HG03521 (cell line): ENCODE measurements at regions not wholly inside any gene's neighbourhood (a gene's known extent, or its start where the extent isn't known, plus 50 kb on each side); places are given as distances from the start of the nearest gene placed in this dataset.

Source experiments
- ATAC-seq: cut with Tn5 transposase; IDR thresholded peaks from one replicate; pipeline ENCODE4 v1.9.1; 2021; ENCODE audit warnings: mild to moderate bottlenecking, moderate library complexity; ENCODE audit not compliant: unreplicated experiment

- ATAC-seq, result no peak
These were observed 93.8 kb upstream of the HDAC9 start for GRCh38 chr7:18401757-18402156.

DNA sequence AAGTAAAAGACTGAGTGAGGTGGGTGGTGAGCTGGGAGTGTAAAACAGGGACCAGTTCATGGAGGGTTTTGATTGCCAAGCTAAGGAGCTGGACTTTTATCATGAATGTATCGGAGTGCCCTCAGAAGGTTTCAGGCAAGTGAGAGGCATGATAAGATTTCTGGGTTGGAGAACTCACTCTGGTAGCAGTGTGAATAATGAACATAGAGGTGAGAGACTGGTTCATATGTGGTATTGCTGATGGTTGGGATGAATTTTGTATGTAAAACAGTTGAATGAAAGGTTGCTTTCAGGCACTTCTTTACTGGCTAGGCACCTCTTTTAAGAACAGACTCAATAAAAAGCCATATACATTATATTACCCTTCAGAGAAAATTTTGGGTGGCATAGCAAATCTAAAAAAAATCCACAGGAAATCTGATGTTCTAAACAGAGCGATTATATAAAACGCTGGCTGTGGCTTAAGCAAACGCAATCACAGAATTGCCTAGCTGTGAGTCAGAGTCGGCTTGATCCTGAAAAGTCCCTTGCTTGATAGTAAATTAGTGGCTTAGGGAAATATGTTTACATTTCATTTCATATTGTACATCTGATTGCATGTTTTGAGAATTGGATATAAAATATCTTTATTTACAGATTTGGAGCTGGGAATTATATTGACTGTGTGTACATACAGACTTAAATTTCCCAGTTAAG, 92.9 kb upstream of the HDAC9 start:
- ATAC-seq, result no peak

GRCh38 chr7:18405726-18406125, 89.8 kb upstream of the HDAC9 start:
- no peak for ATAC-seq

- ATAC-seq, result no peak
These were observed 88.2 kb upstream of the HDAC9 start for GRCh38 chr7:18407385-18407784.

DNA sequence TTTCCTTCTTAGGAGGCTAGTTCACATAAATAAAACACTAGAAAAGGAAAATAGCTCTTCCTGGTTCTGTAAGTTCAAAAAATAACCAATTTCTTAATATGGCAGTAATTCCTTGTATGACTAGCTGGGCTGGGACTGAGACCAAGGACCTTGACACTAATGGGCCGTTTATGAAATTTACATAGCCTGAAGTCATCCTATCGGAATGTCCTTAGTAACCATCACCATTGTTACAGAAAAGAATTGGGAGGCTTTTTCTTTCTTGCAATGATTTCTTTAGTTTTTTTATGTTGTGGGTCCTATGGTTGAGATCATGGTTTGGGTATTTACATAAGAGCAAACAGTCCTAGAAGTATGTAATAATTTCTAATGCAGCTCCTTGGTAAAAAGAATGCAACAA, 87.1 kb upstream of the HDAC9 start:
- no peak for ATAC-seq

- ATAC-seq, result no peak
These were observed 86.7 kb upstream of the HDAC9 start for GRCh38 chr7:18408868-18409267.

DNA sequence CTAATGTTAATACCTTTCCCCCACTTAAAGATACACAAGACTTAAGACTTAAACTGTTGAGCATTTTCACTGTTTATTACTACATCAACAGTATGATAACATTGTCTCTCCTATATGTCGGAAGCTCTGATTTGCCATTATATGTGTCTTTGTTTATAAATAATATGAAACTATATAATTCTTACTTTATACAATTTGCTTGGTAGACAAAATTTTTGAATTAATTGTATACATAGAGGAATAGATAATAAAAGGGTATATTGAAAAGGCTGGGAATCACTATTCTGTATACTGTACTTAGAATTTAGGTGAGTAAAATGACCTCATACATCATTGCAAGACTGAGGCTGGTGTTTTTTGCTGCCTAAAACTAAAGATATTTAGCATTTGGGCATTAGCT, 82.1 kb upstream of the HDAC9 start:
- ATAC-seq, result no peak

GRCh38 chr7:18414885-18415284, 80.7 kb upstream of the HDAC9 start:
- no peak for ATAC-seq

DNA sequence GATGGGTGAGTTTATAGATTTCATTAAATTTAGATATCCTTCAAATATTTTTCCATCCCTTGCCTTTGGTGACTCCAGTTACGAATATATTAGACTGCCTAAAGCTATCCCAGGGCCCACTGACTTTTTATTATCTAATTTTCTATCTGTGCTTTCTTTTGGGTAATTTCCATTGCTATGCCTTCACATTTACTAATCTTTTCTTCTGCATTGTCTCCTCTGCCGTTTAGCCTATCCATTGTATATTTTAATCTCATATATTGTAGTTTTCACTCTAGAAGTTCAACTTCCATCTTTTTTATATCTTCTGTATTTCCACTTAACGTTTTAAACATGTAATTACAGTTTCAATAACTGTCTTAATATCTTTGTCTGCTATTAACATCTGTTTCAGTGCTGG, 78.6 kb upstream of the HDAC9 start:
- ATAC-seq, result no peak

- no peak for ATAC-seq
These were observed 76.1 kb upstream of the HDAC9 start for GRCh38 chr7:18419456-18419855.

DNA sequence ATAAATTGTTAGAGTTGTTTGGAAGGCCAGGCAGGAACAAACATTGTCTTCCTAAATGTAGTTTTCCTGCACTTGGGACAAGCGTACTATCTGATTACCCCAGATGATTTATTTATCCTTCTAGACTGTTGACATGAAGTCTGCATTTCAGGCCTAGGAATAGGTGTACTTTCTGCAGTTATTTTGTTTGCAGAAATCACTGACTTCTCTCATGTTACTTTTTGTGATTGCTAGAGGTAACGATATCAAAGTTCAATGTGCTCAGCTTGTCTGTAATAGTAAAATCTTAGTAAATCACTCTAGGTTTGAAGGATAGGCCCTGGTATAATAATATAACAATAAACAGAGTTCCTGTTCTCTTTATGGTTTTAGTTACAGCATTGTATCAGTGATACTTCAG, 75.4 kb upstream of the HDAC9 start:
- ATAC-seq, result no peak

GRCh38 chr7:18420748-18421147, 74.8 kb upstream of the HDAC9 start:
- no peak for ATAC-seq

GRCh38 chr7:18421297-18422002, 74.1 kb upstream of the HDAC9 start:
- ATAC-seq, result peak; percentile 55

GRCh38 chr7:18425227-18425626, 70.3 kb upstream of the HDAC9 start:
- ATAC-seq, result no peak

- ATAC-seq, result no peak
These were observed 69.6 kb upstream of the HDAC9 start for GRCh38 chr7:18425838-18426445.

DNA sequence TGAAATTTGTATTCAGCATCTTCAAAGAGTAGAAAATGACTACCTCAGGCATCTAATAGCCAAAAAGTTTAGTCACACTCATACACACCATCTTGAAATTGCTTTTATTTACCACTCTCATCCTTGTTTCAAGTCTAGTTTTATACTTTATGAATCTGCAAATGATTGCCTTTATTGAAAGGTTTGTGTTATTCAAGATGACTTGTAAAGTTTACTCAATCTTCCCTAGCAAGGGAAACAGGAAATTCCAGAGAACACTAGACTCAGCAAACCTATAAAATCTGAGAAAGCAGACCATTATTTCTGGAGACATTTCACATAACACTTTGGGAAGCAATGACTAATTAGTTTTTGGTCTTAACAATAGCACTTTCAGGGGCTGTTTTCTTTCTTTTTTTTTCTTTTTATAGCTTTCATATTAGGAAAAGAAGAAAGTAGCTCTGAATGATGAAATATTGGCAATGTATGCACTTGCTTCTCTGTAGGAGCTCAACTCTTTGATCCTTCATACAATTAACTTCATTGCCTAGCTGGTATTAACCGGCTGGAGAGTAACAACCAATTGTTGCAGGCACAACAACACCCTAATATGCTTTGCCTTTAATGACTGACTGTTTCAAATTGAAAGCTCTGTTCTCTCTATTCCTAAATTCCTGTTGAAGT, 68.9 kb upstream of the HDAC9 start:
- no peak for ATAC-seq

GRCh38 chr7:18429547-18429946, 66.0 kb upstream of the HDAC9 start:
- no peak for ATAC-seq

GRCh38 chr7:18430810-18431209, 64.7 kb upstream of the HDAC9 start:
- ATAC-seq, result no peak

- ATAC-seq, result no peak
These were observed 61.4 kb upstream of the HDAC9 start for GRCh38 chr7:18434171-18434570.

- ATAC-seq, result no peak
These were observed 58.4 kb upstream of the HDAC9 start for GRCh38 chr7:18437101-18437500.

DNA sequence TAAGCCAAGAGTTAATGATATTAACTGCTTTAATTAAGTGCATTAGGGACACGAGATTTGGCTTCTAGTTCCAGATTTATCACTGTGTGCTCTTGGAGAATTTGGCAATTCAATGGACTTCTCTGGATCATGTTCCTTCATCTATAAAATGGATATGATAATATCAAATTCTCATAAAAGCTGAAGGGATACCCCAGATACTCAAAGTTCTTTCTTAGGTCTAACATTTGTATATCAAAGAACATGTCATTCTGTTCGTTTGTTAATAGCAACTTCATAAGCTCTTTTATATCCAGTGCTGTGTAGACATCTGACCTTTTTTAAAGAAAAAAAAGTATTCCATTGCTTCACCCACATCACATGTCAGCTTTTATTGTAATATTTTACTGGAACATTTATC, 54.6 kb upstream of the HDAC9 start:
- no peak for ATAC-seq

GRCh38 chr7:18444826-18445225, 50.7 kb upstream of the HDAC9 start:
- ATAC-seq, result no peak
